Smooth muscle cell (in vitro differentiated cells): ENCODE measurements at regions not wholly inside any gene's neighbourhood (a gene's known extent, or its start where the extent isn't known, plus 50 kb on each side); places are given as distances from the start of the nearest gene placed in this dataset.

Source experiments
- DNase-seq: peaks from one replicate; lab custom pipeline; 2025; ENCODE audit not compliant: unreplicated experiment; lab: John Stamatoyannopoulos, UW
- H2AFZ ChIP-seq: fragments of 200-600 bp; sonication (generic); 2 replicates; pipeline ENCODE4 v1.6.0; 2016; ENCODE audit warnings: antibody characterized with exemption, low read depth, mild to moderate bottlenecking
- H3F3A ChIP-seq: fragments of 200-600 bp; sonication (generic); 2 replicates; pipeline ENCODE4 v1.6.0; 2017; ENCODE audit warnings: antibody characterized with exemption, low read depth
- H3K27ac ChIP-seq: fragments of 200-600 bp; sonication (generic); 2 replicates; pipeline ENCODE4 v1.5.1; 2016; ENCODE audit warnings: low read depth, mild to moderate bottlenecking
- H3K27me3 ChIP-seq: fragments of 200-600 bp; sonication (generic); 2 replicates; pipeline ENCODE4 v1.6.1; 2016; ENCODE audit warnings: low read depth, mild to moderate bottlenecking
- H3K36me3 ChIP-seq: fragments of 200-600 bp; sonication (generic); 2 replicates; pipeline ENCODE4 v1.5.1; 2016; ENCODE audit warnings: low read depth
- H3K4me1 ChIP-seq: fragments of 200-600 bp; sonication (generic); 2 replicates; pipeline ENCODE4 v1.5.1; 2016; ENCODE audit warnings: low read depth
- H3K4me2 ChIP-seq: fragments of 200-600 bp; sonication (generic); 2 replicates; pipeline ENCODE4 v1.6.0; 2016; ENCODE audit warnings: mild to moderate bottlenecking
- H3K4me3 ChIP-seq: fragments of 200-600 bp; sonication (generic); 2 replicates; pipeline ENCODE4 v1.5.1; 2016; ENCODE audit warnings: mild to moderate bottlenecking
- H3K79me2 ChIP-seq: fragments of 200-600 bp; sonication (generic); 2 replicates; pipeline ENCODE4 v1.6.0; 2016; ENCODE audit warnings: low read depth, mild to moderate bottlenecking
- H3K9ac ChIP-seq: fragments of 200-600 bp; sonication (generic); 2 replicates; pipeline ENCODE4 v1.6.0; 2016; ENCODE audit warnings: low read depth
- H3K9me3 ChIP-seq: fragments of 200-600 bp; sonication (generic); replicated peaks from 2 replicates; pipeline ENCODE4 v1.5.1; 2016; ENCODE audit warnings: low read depth
- H4K20me1 ChIP-seq: fragments of 200-600 bp; sonication (generic); 2 replicates; pipeline ENCODE4 v1.6.0; 2016; ENCODE audit warnings: low read depth
- CTCF ChIP-seq: fragments of 200-600 bp; sonication (generic); IDR thresholded peaks from 2 replicates; pipeline ENCODE4 v1.5.1; 2017; ENCODE audit warnings: borderline replicate concordance, mild to moderate bottlenecking, antibody characterized with exemption; ENCODE audit not compliant: insufficient read depth, poor library complexity, severe bottlenecking
- WGBS: methylation state at CpG from one replicate; pipeline ENCODE4 v1.1.7; 2016; ENCODE audit warnings: low lambda C conversion rate; 5-methylcytosine and 5-hydroxymethylcytosine counted together

- H3K4me1 ChIP-seq: no peaks in the 10 kb centered on the region
- no peak overlapping the region for H3K4me3 ChIP-seq
- 96% methylated on average over 2 of the region's 2 CpGs for WGBS
- H3K79me2 ChIP-seq: no peaks in the 10 kb centered on the region
- DNase-seq: no peak
- H3K9me3 ChIP-seq: peaks cover 11% of the 10 kb centered on the region
- peaks cover 6% of the 10 kb centered on the region for H3F3A ChIP-seq
- no peak overlapping the region for H2AFZ ChIP-seq
- TF ChIP-seq CTCF: no peak
- no peaks in the 10 kb centered on the region for H4K20me1 ChIP-seq
- peaks cover 9% of the 10 kb centered on the region for H3K36me3 ChIP-seq
- H3K27ac ChIP-seq: no peak overlapping the region
- no peak overlapping the region for H3K9ac ChIP-seq
- no peak overlapping the region for H3K4me2 ChIP-seq
- H3K27me3 ChIP-seq: no peaks in the 10 kb centered on the region
Observed at GRCh38 chr6:156519940-156520339, 257.2 kb upstream of the ARID1B start.

GRCh38 chr6:156517088-156517487 lies 260.1 kb upstream of the ARID1B start:
- no peak for DNase-seq
- H3F3A ChIP-seq: no peaks in the 10 kb centered on the region
- no peak overlapping the region for H3K27ac ChIP-seq
- TF ChIP-seq CTCF: no peak
- peaks cover 11% of the 10 kb centered on the region for H3K9me3 ChIP-seq
- H2AFZ ChIP-seq: peak overlapping the region; percentile 63
- H3K79me2 ChIP-seq: no peaks in the 10 kb centered on the region
- H3K27me3 ChIP-seq: no peaks in the 10 kb centered on the region
- H3K4me2 ChIP-seq: peak overlapping the region; percentile 31
- H3K4me1 ChIP-seq: no peaks in the 10 kb centered on the region
- WGBS: 40% methylated on average over 6 of the region's 6 CpGs
- no peaks in the 10 kb centered on the region for H4K20me1 ChIP-seq
- H3K9ac ChIP-seq: no peak overlapping the region
- no peak overlapping the region for H3K4me3 ChIP-seq
- H3K36me3 ChIP-seq: peaks cover 9% of the 10 kb centered on the region

- Histone ChIP-seq H3K27ac (no peak overlapping the region), H3K4me3 (no peak overlapping the region), H3K9me3 (peaks cover 6% of the 10 kb centered on the region), H3K79me2 (no peaks in the 10 kb centered on the region), H3F3A (no peaks in the 10 kb centered on the region), H3K27me3 (no peaks in the 10 kb centered on the region), H4K20me1 (no peaks in the 10 kb centered on the region), H3K9ac (no peak overlapping the region), H3K36me3 (peaks cover 5% of the 10 kb centered on the region), H2AFZ (no peak overlapping the region), H3K4me1 (no peaks in the 10 kb centered on the region), H3K4me2 (no peak overlapping the region)
- DNase-seq: no peak
- no peak for TF ChIP-seq CTCF
- WGBS: 94% methylated on average over 4 of the region's 4 CpGs
Observed at GRCh38 chr6:156515242-156515641, 261.9 kb upstream of the ARID1B start.

GRCh38 chr6:156513504-156513903 lies 263.7 kb upstream of the ARID1B start:
- no peak overlapping the region for H2AFZ ChIP-seq
- no peaks in the 10 kb centered on the region for H3F3A ChIP-seq
- no peak for TF ChIP-seq CTCF
- WGBS: 66% methylated on average over 2 of the region's 2 CpGs
- H3K27me3 ChIP-seq: no peaks in the 10 kb centered on the region
- H3K9me3 ChIP-seq: no peaks in the 10 kb centered on the region
- no peak overlapping the region for H3K4me2 ChIP-seq
- no peak overlapping the region for H3K4me3 ChIP-seq
- no peak for DNase-seq
- H4K20me1 ChIP-seq: no peaks in the 10 kb centered on the region
- no peaks in the 10 kb centered on the region for H3K79me2 ChIP-seq
- no peak overlapping the region for H3K27ac ChIP-seq
- no peak overlapping the region for H3K9ac ChIP-seq
- no peaks in the 10 kb centered on the region for H3K36me3 ChIP-seq
- no peaks in the 10 kb centered on the region for H3K4me1 ChIP-seq
